ENCODE measurements at regions not wholly inside any gene's neighbourhood (a gene's known extent, or its start where the extent isn't known, plus 50 kb on each side); places are given as distances from the start of the nearest gene placed in this dataset.

- TF ChIP-seq CTCF (IDR thresholded peaks at IDR 0.05) (no peak), ZFX (IDR thresholded peaks at IDR 0.05; ENCODE audit: borderline replicate concordance) (no peak)
Observed at GRCh38 chr2:6043238-6043637, 351.1 kb downstream of the SOX11 start.

All from 22Rv1 (cell line).